ENCODE measurements at regions not wholly inside any gene's neighbourhood (a gene's known extent, or its start where the extent isn't known, plus 50 kb on each side); places are given as distances from the start of the nearest gene placed in this dataset.

DNA sequence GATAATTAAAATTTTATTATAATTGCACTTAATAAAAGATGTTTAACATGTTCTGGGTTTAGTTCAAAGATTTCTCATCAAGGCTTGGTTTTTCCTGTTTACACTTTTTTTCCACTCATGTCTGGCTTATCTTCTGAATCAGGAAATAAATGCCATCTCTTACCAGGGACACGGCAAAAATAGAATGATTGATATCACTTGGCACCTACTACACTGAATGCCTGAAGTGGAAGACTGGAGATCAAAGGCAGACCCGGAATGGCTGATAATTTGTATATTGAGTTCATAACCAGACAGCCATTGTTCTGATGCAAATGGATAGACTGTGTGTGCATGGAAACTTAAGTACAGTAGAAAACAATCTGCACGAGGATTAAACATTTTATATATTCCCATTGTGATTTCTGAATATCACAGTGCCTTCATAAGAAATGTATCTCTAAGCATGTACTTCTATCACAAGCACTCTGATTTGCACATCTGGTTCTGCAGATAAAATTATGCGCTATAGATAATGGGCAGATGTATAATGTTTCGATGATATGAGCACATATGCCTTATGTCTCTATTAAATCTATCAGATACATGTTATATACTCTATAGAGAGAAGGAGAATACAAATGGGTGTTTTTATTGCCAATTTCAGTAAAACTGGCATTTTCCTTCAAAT, 304.8 kb downstream of the RND3 start:
- Histone ChIP-seq H3K27me3 (ENCODE audit: control insufficient read depth, insufficient read depth, low read length) (no peaks in the 10 kb centered on the region), H3K36me3 (ENCODE audit: control insufficient read depth, insufficient read depth, low read length) (no peaks in the 10 kb centered on the region), H3K4me3 (ENCODE audit: low read depth, low read length) (no peak overlapping the region), H3K27ac (ENCODE audit: insufficient read depth, low read length, poor library complexity, severe bottlenecking) (no peak overlapping the region), H3K4me1 (ENCODE audit: control insufficient read depth, insufficient read depth, low read length, poor library complexity, severe bottlenecking) (no peaks in the 10 kb centered on the region), H3K9me3 (ENCODE audit: control insufficient read depth in 2 of 2, low read length in 2 of 2) (no peaks in the 10 kb centered on the region)
- DNase-seq = no peak
- no peak overlapping the region for H3K4me3 Mint-ChIP-seq
- peaks cover 0 to 6% (median 3%) of the 10 kb centered on the region in 7 donors for H3K9me3 Mint-ChIP-seq
- no peaks in the 10 kb centered on the region for H3K27me3 Mint-ChIP-seq
- ATAC-seq (ENCODE audit: low read depth in 2 of 2) = no peak
- no peak overlapping the region for H3K27ac Mint-ChIP-seq
- H3K4me1 Mint-ChIP-seq = no peaks in the 10 kb centered on the region
- no peaks in the 10 kb centered on the region for H3K36me3 Mint-ChIP-seq

DNA sequence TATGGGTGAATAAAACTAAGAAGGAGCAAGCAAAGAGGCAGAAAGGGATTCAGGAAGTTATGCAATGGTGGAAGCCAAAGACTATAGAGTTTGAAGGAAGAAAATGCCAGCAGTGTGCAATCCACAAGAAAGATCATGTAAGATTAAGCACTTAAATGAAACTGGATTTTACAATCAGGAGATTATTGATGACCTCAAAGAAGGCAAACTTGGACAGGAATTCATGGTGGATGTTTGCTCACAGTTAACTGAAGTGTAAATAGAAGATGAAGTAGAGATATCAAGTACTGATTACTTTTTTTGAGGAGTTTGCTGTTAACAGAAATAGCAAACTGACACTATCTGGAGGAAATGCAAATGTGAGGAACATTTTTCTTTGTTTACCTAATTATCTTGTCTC, 308.9 kb downstream of the RND3 start:
- peaks cover 0 to 6% (median 2%) of the 10 kb centered on the region in 7 donors for H3K9me3 Mint-ChIP-seq
- H3K4me3 ChIP-seq (ENCODE audit: low read depth, low read length) = no peak overlapping the region
- no peaks in the 10 kb centered on the region for H3K4me1 Mint-ChIP-seq
- no peak overlapping the region for H3K27ac ChIP-seq (ENCODE audit: insufficient read depth, low read length, poor library complexity, severe bottlenecking)
- H3K4me1 ChIP-seq (ENCODE audit: control insufficient read depth, insufficient read depth, low read length, poor library complexity, severe bottlenecking) = no peaks in the 10 kb centered on the region
- no peak for DNase-seq
- no peak overlapping the region for H3K27ac Mint-ChIP-seq
- H3K9me3 ChIP-seq (ENCODE audit: control insufficient read depth in 2 of 2, low read length in 2 of 2) = no peaks in the 10 kb centered on the region
- H3K36me3 ChIP-seq (ENCODE audit: control insufficient read depth, insufficient read depth, low read length) = no peaks in the 10 kb centered on the region
- H3K4me3 Mint-ChIP-seq = no peak overlapping the region
- no peak for ATAC-seq (ENCODE audit: low read depth in 2 of 2)
- H3K27me3 Mint-ChIP-seq = no peaks in the 10 kb centered on the region
- H3K36me3 Mint-ChIP-seq = no peaks in the 10 kb centered on the region
- no peaks in the 10 kb centered on the region for H3K27me3 ChIP-seq (ENCODE audit: control insufficient read depth, insufficient read depth, low read length)

DNA sequence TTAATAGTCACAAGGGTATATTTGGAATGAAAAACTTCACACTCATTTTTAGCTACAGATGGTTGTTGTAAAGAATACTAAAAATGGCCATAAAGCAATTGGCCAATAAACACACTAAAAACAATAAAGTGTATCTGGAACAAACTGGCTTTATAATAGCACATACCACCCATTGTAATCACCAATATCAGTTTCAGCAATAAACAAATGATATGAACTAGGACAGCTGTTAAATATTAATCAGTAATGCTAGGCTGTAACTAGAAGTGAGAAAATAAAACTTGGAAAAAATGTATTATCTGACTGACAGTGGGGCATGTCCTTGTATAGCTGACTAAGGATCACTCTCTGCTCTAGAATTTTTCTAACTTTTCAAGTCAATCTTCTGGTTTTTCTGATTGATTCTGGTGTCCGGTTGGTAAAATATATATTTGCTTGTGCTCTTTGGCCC, 312.5 kb downstream of the RND3 start:
- ATAC-seq (ENCODE audit: low read depth in 2 of 2) (no peak), DNase-seq (no peak)
- Mint-ChIP-seq H3K36me3 (no peaks in the 10 kb centered on the region), H3K27ac (no peak overlapping the region), H3K9me3 (peaks cover 0 to 7% (median under 1%) of the 10 kb centered on the region in 7 donors), H3K4me3 (no peak overlapping the region), H3K4me1 (no peaks in the 10 kb centered on the region), H3K27me3 (no peaks in the 10 kb centered on the region)
- Histone ChIP-seq H3K4me3 (ENCODE audit: low read depth, low read length) (no peak overlapping the region), H3K27me3 (ENCODE audit: control insufficient read depth, insufficient read depth, low read length) (no peaks in the 10 kb centered on the region), H3K36me3 (ENCODE audit: control insufficient read depth, insufficient read depth, low read length) (no peaks in the 10 kb centered on the region), H3K4me1 (ENCODE audit: control insufficient read depth, insufficient read depth, low read length, poor library complexity, severe bottlenecking) (no peaks in the 10 kb centered on the region), H3K27ac (ENCODE audit: insufficient read depth, low read length, poor library complexity, severe bottlenecking) (no peak overlapping the region), H3K9me3 (ENCODE audit: control insufficient read depth in 2 of 2, low read length in 2 of 2) (no peaks in the 10 kb centered on the region)

DNA sequence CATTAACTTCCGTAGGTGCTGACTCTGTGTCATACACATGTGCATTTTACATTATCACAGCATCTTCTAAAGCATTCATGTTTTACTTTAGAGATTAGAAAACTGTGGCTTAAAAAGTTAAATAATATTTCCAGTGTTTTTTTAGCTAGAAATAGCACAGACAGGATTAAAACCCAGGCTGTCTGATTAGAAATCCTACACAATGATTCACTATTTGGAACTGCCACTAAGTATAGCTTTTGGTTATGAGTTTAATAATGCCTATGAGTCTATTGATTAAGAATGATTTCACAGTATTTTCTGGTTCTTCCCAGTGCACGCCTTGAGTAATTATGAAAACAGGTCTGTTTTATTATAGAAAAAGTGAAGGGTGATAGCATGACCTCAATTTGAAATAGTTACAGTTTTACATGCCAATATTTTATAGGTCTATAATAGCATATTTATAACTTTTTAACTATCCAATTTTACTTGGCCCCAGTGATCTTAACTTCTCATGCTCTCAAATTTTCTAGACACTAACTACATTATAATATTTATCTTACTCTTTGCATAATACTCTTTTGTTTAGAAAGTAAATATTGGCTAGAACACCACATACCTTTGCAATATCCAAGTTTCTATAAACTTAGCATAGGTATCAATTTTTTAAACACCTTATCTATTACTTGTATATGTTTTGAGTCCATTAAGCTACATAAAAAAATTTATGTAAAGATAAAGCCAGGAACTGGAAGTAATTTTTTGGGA, 313.2 kb downstream of the RND3 start:
- H3K4me3 Mint-ChIP-seq = no peak overlapping the region
- H3K4me1 Mint-ChIP-seq = no peaks in the 10 kb centered on the region
- no peak overlapping the region for H3K4me3 ChIP-seq (ENCODE audit: low read depth, low read length)
- no peaks in the 10 kb centered on the region for H3K27me3 ChIP-seq (ENCODE audit: control insufficient read depth, insufficient read depth, low read length)
- DNase-seq = no peak
- no peak overlapping the region for H3K27ac Mint-ChIP-seq
- H3K27me3 Mint-ChIP-seq = no peaks in the 10 kb centered on the region
- peaks cover 0 to 9% (median 4%) of the 10 kb centered on the region in 7 donors for H3K9me3 Mint-ChIP-seq
- H3K27ac ChIP-seq (ENCODE audit: insufficient read depth, low read length, poor library complexity, severe bottlenecking) = no peak overlapping the region
- H3K9me3 ChIP-seq (ENCODE audit: control insufficient read depth in 2 of 2, low read length in 2 of 2) = no peaks in the 10 kb centered on the region
- no peaks in the 10 kb centered on the region for H3K4me1 ChIP-seq (ENCODE audit: control insufficient read depth, insufficient read depth, low read length, poor library complexity, severe bottlenecking)
- no peaks in the 10 kb centered on the region for H3K36me3 Mint-ChIP-seq
- ATAC-seq (ENCODE audit: low read depth in 2 of 2) = no peak
- H3K36me3 ChIP-seq (ENCODE audit: control insufficient read depth, insufficient read depth, low read length) = no peaks in the 10 kb centered on the region

DNA sequence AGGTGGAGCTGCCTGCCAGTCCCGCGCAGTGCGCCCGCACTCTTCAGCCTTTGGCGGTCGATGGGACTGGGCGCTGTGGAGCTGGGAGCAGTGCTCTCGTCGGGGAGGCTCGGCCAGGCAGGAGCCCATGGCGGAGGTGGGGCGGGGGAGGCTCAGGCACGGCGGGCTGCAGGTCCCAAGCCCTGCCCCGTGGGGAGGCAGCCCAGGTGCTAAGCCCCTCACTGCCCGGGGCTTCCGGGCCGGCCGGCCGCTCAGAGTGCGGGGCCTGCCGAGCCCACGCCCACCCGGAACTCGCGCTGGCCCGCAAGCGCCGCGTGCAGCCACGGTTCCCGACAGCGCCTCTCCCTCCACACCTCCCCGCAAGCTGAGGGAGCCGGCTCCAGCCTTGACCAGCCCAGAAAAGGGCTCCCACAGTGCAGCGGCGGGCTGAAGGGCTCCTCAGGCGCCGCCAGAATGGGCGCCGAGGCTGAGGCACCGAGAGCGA, 316.4 kb downstream of the RND3 start:
- no peaks in the 10 kb centered on the region for H3K4me1 Mint-ChIP-seq
- ATAC-seq (ENCODE audit: low read depth in 2 of 2) = no peak
- Histone ChIP-seq H3K27me3 (ENCODE audit: control insufficient read depth, insufficient read depth, low read length) (no peaks in the 10 kb centered on the region), H3K27ac (ENCODE audit: insufficient read depth, low read length, poor library complexity, severe bottlenecking) (no peak overlapping the region), H3K4me1 (ENCODE audit: control insufficient read depth, insufficient read depth, low read length, poor library complexity, severe bottlenecking) (no peaks in the 10 kb centered on the region), H3K36me3 (ENCODE audit: control insufficient read depth, insufficient read depth, low read length) (no peaks in the 10 kb centered on the region), H3K9me3 (ENCODE audit: control insufficient read depth in 2 of 2, low read length in 2 of 2) (no peaks in the 10 kb centered on the region), H3K4me3 (ENCODE audit: low read depth, low read length) (no peak overlapping the region)
- H3K27ac Mint-ChIP-seq = no peak overlapping the region
- no peak overlapping the region for H3K4me3 Mint-ChIP-seq
- H3K36me3 Mint-ChIP-seq = no peaks in the 10 kb centered on the region
- no peaks in the 10 kb centered on the region for H3K27me3 Mint-ChIP-seq
- peaks cover 0 to 6% (median 4%) of the 10 kb centered on the region in 7 donors for H3K9me3 Mint-ChIP-seq
- DNase-seq = no peak

DNA sequence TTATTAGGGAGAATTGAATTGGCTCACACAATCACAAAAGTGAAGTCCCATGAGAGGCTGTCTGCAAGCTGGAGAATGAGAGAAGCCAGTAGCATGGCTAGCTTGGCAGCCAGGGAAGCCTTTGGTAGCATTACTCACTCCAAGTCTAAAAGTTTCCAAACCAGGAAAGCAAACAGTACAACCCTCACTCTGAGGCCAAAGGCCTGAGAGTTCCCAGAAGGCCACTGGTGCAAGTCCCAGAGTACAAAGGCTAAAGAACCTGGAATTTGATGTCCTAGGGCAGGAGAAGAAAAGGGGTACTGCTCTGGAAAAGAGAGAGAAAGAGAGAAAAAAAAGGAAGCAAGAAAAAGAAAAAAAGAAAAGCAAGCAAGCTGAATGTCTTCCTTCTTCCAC, 318.2 kb downstream of the RND3 start:
- H3K27me3 Mint-ChIP-seq = no peaks in the 10 kb centered on the region
- no peaks in the 10 kb centered on the region for H3K4me1 Mint-ChIP-seq
- H3K4me1 ChIP-seq (ENCODE audit: control insufficient read depth, insufficient read depth, low read length, poor library complexity, severe bottlenecking) = no peaks in the 10 kb centered on the region
- ATAC-seq (ENCODE audit: low read depth in 2 of 2) = no peak
- no peak for DNase-seq
- H3K27ac Mint-ChIP-seq = no peak overlapping the region
- H3K27me3 ChIP-seq (ENCODE audit: control insufficient read depth, insufficient read depth, low read length) = no peaks in the 10 kb centered on the region
- H3K36me3 ChIP-seq (ENCODE audit: control insufficient read depth, insufficient read depth, low read length) = no peaks in the 10 kb centered on the region
- no peaks in the 10 kb centered on the region for H3K9me3 ChIP-seq (ENCODE audit: control insufficient read depth in 2 of 2, low read length in 2 of 2)
- H3K4me3 Mint-ChIP-seq = no peak overlapping the region
- no peak overlapping the region for H3K4me3 ChIP-seq (ENCODE audit: low read depth, low read length)
- no peaks in the 10 kb centered on the region for H3K36me3 Mint-ChIP-seq
- H3K9me3 Mint-ChIP-seq = peaks cover 0 to 6% (median 4%) of the 10 kb centered on the region in 7 donors
- no peak overlapping the region for H3K27ac ChIP-seq (ENCODE audit: insufficient read depth, low read length, poor library complexity, severe bottlenecking)

DNA sequence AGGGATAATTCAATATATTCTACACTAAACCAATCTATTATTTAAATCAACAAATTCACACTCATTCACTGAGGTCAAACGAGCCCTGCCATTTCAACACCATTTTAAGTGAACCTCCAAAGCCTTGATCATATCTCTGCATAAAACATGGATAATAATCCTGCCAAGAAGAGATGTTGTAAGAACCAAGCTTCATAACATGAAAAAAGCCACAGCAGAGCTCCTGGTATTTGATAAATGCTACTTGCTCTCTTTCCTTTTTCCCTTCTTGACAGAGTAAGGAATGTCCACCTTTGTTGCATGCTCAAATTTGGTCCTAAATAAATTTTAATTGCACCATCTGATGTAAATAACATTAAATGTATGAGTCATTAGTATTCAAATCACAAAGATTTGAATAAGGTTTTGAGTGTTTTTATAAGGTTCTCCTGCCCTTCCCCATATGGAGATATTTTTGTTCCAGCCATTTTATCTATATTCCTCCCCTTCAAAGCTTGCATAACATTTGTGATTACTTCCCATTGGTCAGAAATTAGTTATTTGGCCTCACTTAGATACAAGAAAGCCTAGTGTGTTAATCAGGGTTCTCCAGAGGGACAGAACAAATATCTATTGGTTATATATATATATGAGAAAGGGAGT, 318.8 kb downstream of the RND3 start:
- Histone ChIP-seq H3K9me3 (ENCODE audit: control insufficient read depth in 2 of 2, low read length in 2 of 2) (no peaks in the 10 kb centered on the region), H3K36me3 (ENCODE audit: control insufficient read depth, insufficient read depth, low read length) (no peaks in the 10 kb centered on the region), H3K27ac (ENCODE audit: insufficient read depth, low read length, poor library complexity, severe bottlenecking) (no peak overlapping the region), H3K27me3 (ENCODE audit: control insufficient read depth, insufficient read depth, low read length) (no peaks in the 10 kb centered on the region), H3K4me3 (ENCODE audit: low read depth, low read length) (no peak overlapping the region), H3K4me1 (ENCODE audit: control insufficient read depth, insufficient read depth, low read length, poor library complexity, severe bottlenecking) (no peaks in the 10 kb centered on the region)
- Mint-ChIP-seq H3K4me3 (no peak overlapping the region), H3K27ac (no peak overlapping the region), H3K36me3 (no peaks in the 10 kb centered on the region), H3K27me3 (no peaks in the 10 kb centered on the region), H3K4me1 (no peaks in the 10 kb centered on the region), H3K9me3 (peaks cover 0 to 8% (median 4%) of the 10 kb centered on the region in 7 donors)
- no peak for ATAC-seq (ENCODE audit: low read depth in 2 of 2)
- DNase-seq = no peak
